Endothelial cell of umbilical vein (primary cell): ENCODE measurements at regions not wholly inside any gene's neighbourhood (a gene's known extent, or its start where the extent isn't known, plus 50 kb on each side); places are given as distances from the start of the nearest gene placed in this dataset.

Experiments
- BruUV-seq: library from RNA; stranded (reverse); fragments of 400-500 nt; replicated peaks from 2 replicates; lab custom pipeline; 2021; lab: Mats Ljungman, UMichigan
- CTCF ChIA-PET: fragments of 300-600, 350-600 bp; sonication (Branson Sonifier 250); formaldehyde crosslinking; loops from one replicate; lab custom pipeline; 2021; ENCODE audit warnings: antibody characterized with exemption, inconsistent platforms; lab: Charles Lee
- POLR2A ChIA-PET: fragments of 300-600, 350-600 bp; sonication (Branson Sonifier 250); formaldehyde crosslinking; loops from one replicate; lab custom pipeline; 2021; ENCODE audit warnings: antibody characterized with exemption, inconsistent platforms; lab: Charles Lee
- DNase-seq: peaks from one replicate; pipeline ENCODE4 v3.0.0-alpha.2; 2011; ENCODE audit warnings: low read depth, low spot score
- FAIRE-seq: peaks from 2 replicates; lab custom pipeline; 2011; peaks lifted over from hg19 to GRCh38; lab: Jason Lieb, UNC
- H2AFZ ChIP-seq: 2 replicates; pipeline ENCODE4 v1.6.0; 2012; ENCODE audit warnings: low read depth, low read length, control low read depth, inconsistent platforms
- H3K27ac ChIP-seq: 2 replicates; pipeline ENCODE4 v1.5.1; 2011; ENCODE audit warnings: low read depth, mild to moderate bottlenecking, control low read depth, low read length, moderate library complexity; ENCODE audit not compliant: insufficient read depth
- H3K27me3 ChIP-seq, 2 experiments: 2 replicates each; pipeline versions ENCODE4 v1.6.0 to v1.6.1; 2011; ENCODE audit warnings: low read length in 2 of 2, mixed read lengths in 1 of 2; ENCODE audit not compliant: control insufficient read depth in 2 of 2, insufficient read depth in 2 of 2
- H3K36me3 ChIP-seq, 2 experiments: 2 replicates in 1 of 2; 3 replicates in 1 of 2; pipeline ENCODE4 v1.5.1; 2011; ENCODE audit warnings: low read length in 2 of 2, mild to moderate bottlenecking in 1 of 2, moderate library complexity in 1 of 2; ENCODE audit not compliant: control insufficient read depth in 2 of 2, insufficient read depth in 2 of 2; ENCODE audit errors: extremely low read depth in 1 of 2
- H3K4me1 ChIP-seq: 3 replicates; pipeline ENCODE4 v1.5.1; 2011; ENCODE audit warnings: mild to moderate bottlenecking, low read length; ENCODE audit not compliant: control insufficient read depth, insufficient read depth; ENCODE audit errors: extremely low read depth
- H3K4me2 ChIP-seq: 2 replicates; pipeline ENCODE4 v1.6.1; 2011; ENCODE audit warnings: low read length, control low read depth, mixed read lengths; ENCODE audit not compliant: insufficient read depth
- H3K4me3 ChIP-seq, 3 experiments: fragments of 200-600 bp in 1 of 3; sonication (generic), shearing (Covaris generic) in 1 of 3; replicated peaks in 1 of 3; 2 replicates each; pipeline ENCODE4 v1.5.1; 2011 to 2016; ENCODE audit warnings: control low read depth in 3 of 3, low read length in 3 of 3, mild to moderate bottlenecking in 2 of 3, inconsistent platforms in 1 of 3, low read depth in 1 of 3, moderate library complexity in 1 of 3; ENCODE audit not compliant: insufficient read depth in 1 of 3
- H3K79me2 ChIP-seq: 2 replicates; pipeline ENCODE4 v1.6.0; 2012; ENCODE audit warnings: low read length, inconsistent platforms; ENCODE audit not compliant: control insufficient read depth, insufficient read depth
- H3K9ac ChIP-seq: replicated peaks from 2 replicates; pipeline ENCODE3; 2011; ENCODE audit warnings: low read length, control low read depth; ENCODE audit not compliant: insufficient read depth; ENCODE audit errors: extremely low read depth
- H3K9me1 ChIP-seq: replicated peaks from 3 replicates; pipeline ENCODE4 v1.6.0; 2011; ENCODE audit warnings: mild to moderate bottlenecking, low read length; ENCODE audit not compliant: control insufficient read depth, insufficient read depth; ENCODE audit errors: extremely low read depth
- H3K9me3 ChIP-seq: replicated peaks from 2 replicates; pipeline ENCODE4 v1.5.1; 2012; ENCODE audit warnings: low read length, inconsistent platforms; ENCODE audit not compliant: control insufficient read depth, insufficient read depth
- H4K20me1 ChIP-seq: replicated peaks from 2 replicates; pipeline ENCODE3; 2011; ENCODE audit warnings: mild to moderate bottlenecking, low read length; ENCODE audit not compliant: control insufficient read depth, insufficient read depth; ENCODE audit errors: extremely low read depth
- EZH2 ChIP-seq: IDR thresholded peaks from 2 replicates; pipeline ENCODE4 v1.6.1; 2012; ENCODE audit warnings: borderline replicate concordance, low read depth, mild to moderate bottlenecking, moderate library complexity, low read length, inconsistent platforms; ENCODE audit not compliant: severe bottlenecking
- FOS ChIP-seq: IDR thresholded peaks from 2 replicates; pipeline ENCODE4 v1.6.1; 2011; ENCODE audit warnings: mild to moderate bottlenecking, low read length, moderate library complexity, borderline replicate concordance; ENCODE audit not compliant: insufficient read depth
- GATA2 ChIP-seq: IDR thresholded peaks from 2 replicates; pipeline ENCODE4 v1.7.0; 2011; ENCODE audit warnings: low read depth, mild to moderate bottlenecking, moderate library complexity, mixed read lengths, low read length; ENCODE audit not compliant: insufficient read length, insufficient read depth
- JUN ChIP-seq: IDR thresholded peaks from 2 replicates; pipeline ENCODE4 v1.6.1; 2011; ENCODE audit warnings: borderline replicate concordance, low read depth; ENCODE audit not compliant: insufficient read length, insufficient read depth
- MYC ChIP-seq: IDR thresholded peaks from one replicate; pipeline ENCODE4 v1.6.1; 2011; ENCODE audit warnings: mild to moderate bottlenecking, low read depth, low read length
- POLR2A ChIP-seq: IDR thresholded peaks from 2 replicates; pipeline ENCODE4 v1.6.1; 2012; ENCODE audit warnings: low read depth, mild to moderate bottlenecking, control low read depth, low read length
- POLR2AphosphoS5 ChIP-seq: IDR thresholded peaks from 2 replicates; pipeline ENCODE4 v1.6.1; 2012; ENCODE audit warnings: low read depth, mild to moderate bottlenecking, control low read depth, low read length, moderate library complexity; ENCODE audit not compliant: insufficient read depth
- dilution Hi-C: fragments of 300-500 bp; cut with MboI; formaldehyde crosslinking; loops from one replicate; pipeline ENCODE4 v1.15.0; 2019; ENCODE audit warnings: low sequenced_read_pairs; ENCODE audit not compliant: extremely low pct_ligation_motif_present
- intact Hi-C: fragments of 100-400 bp; cut with micrococcal nuclease; formaldehyde crosslinking; loops from one replicate; pipeline ENCODE4 v1.10.0; 2022
- TF ChIP-seq, protein P1 (sequence below): IDR thresholded peaks from 2 replicates; pipeline ENCODE4 v1.6.1; 2011; ENCODE audit not compliant: insufficient read depth, insufficient read length
- TF ChIP-seq, protein P2 (sequence below), 2 donors: IDR thresholded peaks; 1 replicate in 1 of 2; 2 replicates in 1 of 2; pipeline ENCODE4 v1.5.1; 2011; ENCODE audit warnings: low read length in 2 of 2, mild to moderate bottlenecking in 2 of 2, moderate library complexity in 2 of 2, control low read depth in 1 of 2, inconsistent platforms in 1 of 2, low read depth in 1 of 2; ENCODE audit not compliant: insufficient read depth in 1 of 2; ENCODE audit errors: extremely low read depth in 1 of 2

DNA sequence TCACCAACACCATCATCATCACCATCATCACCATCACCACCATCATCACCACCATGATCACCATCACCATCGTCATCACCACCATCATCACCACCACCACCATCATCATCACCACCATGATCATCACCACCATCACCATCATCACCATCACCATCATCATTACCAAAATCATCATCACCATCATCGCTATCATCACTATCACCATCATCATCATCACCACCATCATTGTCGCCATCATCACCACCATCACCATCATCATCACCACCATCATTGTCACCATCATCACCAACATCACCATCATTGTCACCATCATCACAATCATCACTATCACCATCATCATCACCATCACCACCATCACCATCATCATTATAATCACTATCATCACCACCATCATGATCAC, 893.5 kb downstream of the TBC1D22A start:
- intact Hi-C loops (no loop called here), dilution Hi-C loops (no loop called here)
- DNase-seq = no peak
- H3K9me1 ChIP-seq = no peaks in the 10 kb centered on the region
- H3K27me3 ChIP-seq = no peaks in the 10 kb centered on the region
- no peak overlapping the region for H3K4me2 ChIP-seq
- no peak for TF ChIP-seq POLR2A
- no peak for TF ChIP-seq MYC
- TF ChIP-seq FOS = no peak
- TF ChIP-seq, protein P1, sequence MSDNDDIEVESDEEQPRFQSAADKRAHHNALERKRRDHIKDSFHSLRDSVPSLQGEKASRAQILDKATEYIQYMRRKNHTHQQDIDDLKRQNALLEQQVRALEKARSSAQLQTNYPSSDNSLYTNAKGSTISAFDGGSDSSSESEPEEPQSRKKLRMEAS = no peak
- TF ChIP-seq GATA2 = no peak
- TF ChIP-seq JUN = no peak
- no peak for TF ChIP-seq EZH2
- TF ChIP-seq POLR2AphosphoS5 = no peak
- TF ChIP-seq, protein P2, sequence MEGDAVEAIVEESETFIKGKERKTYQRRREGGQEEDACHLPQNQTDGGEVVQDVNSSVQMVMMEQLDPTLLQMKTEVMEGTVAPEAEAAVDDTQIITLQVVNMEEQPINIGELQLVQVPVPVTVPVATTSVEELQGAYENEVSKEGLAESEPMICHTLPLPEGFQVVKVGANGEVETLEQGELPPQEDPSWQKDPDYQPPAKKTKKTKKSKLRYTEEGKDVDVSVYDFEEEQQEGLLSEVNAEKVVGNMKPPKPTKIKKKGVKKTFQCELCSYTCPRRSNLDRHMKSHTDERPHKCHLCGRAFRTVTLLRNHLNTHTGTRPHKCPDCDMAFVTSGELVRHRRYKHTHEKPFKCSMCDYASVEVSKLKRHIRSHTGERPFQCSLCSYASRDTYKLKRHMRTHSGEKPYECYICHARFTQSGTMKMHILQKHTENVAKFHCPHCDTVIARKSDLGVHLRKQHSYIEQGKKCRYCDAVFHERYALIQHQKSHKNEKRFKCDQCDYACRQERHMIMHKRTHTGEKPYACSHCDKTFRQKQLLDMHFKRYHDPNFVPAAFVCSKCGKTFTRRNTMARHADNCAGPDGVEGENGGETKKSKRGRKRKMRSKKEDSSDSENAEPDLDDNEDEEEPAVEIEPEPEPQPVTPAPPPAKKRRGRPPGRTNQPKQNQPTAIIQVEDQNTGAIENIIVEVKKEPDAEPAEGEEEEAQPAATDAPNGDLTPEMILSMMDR (IDR thresholded peaks at IDR 0.05; ENCODE audit: extremely low read depth in 1 of 2, insufficient read depth in 1 of 2, low read depth in 1 of 2, low read length in 2 of 2) = no peak
- no peaks in the 10 kb centered on the region for H3K4me1 ChIP-seq
- no peak overlapping the region for H3K27ac ChIP-seq
- H4K20me1 ChIP-seq = no peaks in the 10 kb centered on the region
- peaks cover 11% of the 10 kb centered on the region for H3K9me3 ChIP-seq
- FAIRE-seq = peak; percentile 35
- no peak overlapping the region for H3K4me3 ChIP-seq
- ChIA-PET POLR2A (no interaction called here), CTCF (no interaction called here)
- no peaks in the 10 kb centered on the region for H3K79me2 ChIP-seq
- no peaks in the 10 kb centered on the region for H3K36me3 ChIP-seq
- no peak overlapping the region for H3K9ac ChIP-seq
- no peak overlapping the region for H2AFZ ChIP-seq
- no TSS peak for BruUV-seq
